ENCODE measurements at regions not wholly inside any gene's neighbourhood (a gene's known extent, or its start where the extent isn't known, plus 50 kb on each side); places are given as distances from the start of the nearest gene placed in this dataset.

GRCh38 chr2:14182227-14182946, 450.1 kb upstream of the LRATD1 start:
- no peak for DNase-seq (ENCODE audit: low read depth in 2 of 2)

GRCh38 chr2:14185906-14186305, 446.6 kb upstream of the LRATD1 start:
- no peak for DNase-seq (ENCODE audit: low read depth in 2 of 2)

GRCh38 chr2:14188446-14188845, 444.1 kb upstream of the LRATD1 start:
- no peak for DNase-seq (ENCODE audit: low read depth in 2 of 2)

GRCh38 chr2:14189929-14190328, 442.6 kb upstream of the LRATD1 start:
- no peak for DNase-seq (ENCODE audit: low read depth in 2 of 2)

- DNase-seq (ENCODE audit: low read depth in 2 of 2) = no peak
These were observed 438.3 kb upstream of the LRATD1 start for GRCh38 chr2:14194233-14194632.

GRCh38 chr2:14197293-14197692, 435.2 kb upstream of the LRATD1 start:
- DNase-seq (ENCODE audit: low read depth in 2 of 2) = no peak

GRCh38 chr2:14199040-14199439, 433.5 kb upstream of the LRATD1 start:
- no peak for DNase-seq (ENCODE audit: low read depth in 2 of 2)

GRCh38 chr2:14219306-14219705, 413.2 kb upstream of the LRATD1 start:
- no peak for DNase-seq (ENCODE audit: low read depth in 2 of 2)

- DNase-seq (ENCODE audit: low read depth in 2 of 2) = no peak
These were observed 412.4 kb upstream of the LRATD1 start for GRCh38 chr2:14220101-14220500.

- DNase-seq (ENCODE audit: low read depth in 2 of 2) = no peak
These were observed 411.1 kb upstream of the LRATD1 start for GRCh38 chr2:14221466-14221865.

GRCh38 chr2:14223576-14223975, 408.9 kb upstream of the LRATD1 start:
- no peak for DNase-seq (ENCODE audit: low read depth in 2 of 2)

GRCh38 chr2:14231391-14231898, 401.1 kb upstream of the LRATD1 start:
- no peak for DNase-seq (ENCODE audit: low read depth in 2 of 2)

GRCh38 chr2:14232217-14232616, 400.3 kb upstream of the LRATD1 start:
- DNase-seq (ENCODE audit: low read depth in 2 of 2) = no peak

- DNase-seq (ENCODE audit: low read depth in 2 of 2) = no peak
These were observed 397.6 kb upstream of the LRATD1 start for GRCh38 chr2:14234911-14235310.

GRCh38 chr2:14235667-14236066, 396.9 kb upstream of the LRATD1 start:
- DNase-seq (ENCODE audit: low read depth in 2 of 2) = no peak

GRCh38 chr2:14237902-14238301, 394.6 kb upstream of the LRATD1 start:
- DNase-seq (ENCODE audit: low read depth in 2 of 2) = no peak

- no peak for DNase-seq (ENCODE audit: low read depth in 2 of 2)
These were observed 392.9 kb upstream of the LRATD1 start for GRCh38 chr2:14239605-14240004.

- DNase-seq (ENCODE audit: low read depth in 2 of 2) = no peak
These were observed 391.6 kb upstream of the LRATD1 start for GRCh38 chr2:14240868-14241267.

- DNase-seq (ENCODE audit: low read depth in 2 of 2) = no peak
These were observed 386.6 kb upstream of the LRATD1 start for GRCh38 chr2:14245901-14246300.

- no peak for DNase-seq (ENCODE audit: low read depth in 2 of 2)
These were observed 377.2 kb upstream of the LRATD1 start for GRCh38 chr2:14255135-14255820.

- no peak for DNase-seq (ENCODE audit: low read depth in 2 of 2)
These were observed 375.6 kb upstream of the LRATD1 start for GRCh38 chr2:14256890-14257289.

- no peak for DNase-seq (ENCODE audit: low read depth in 2 of 2)
These were observed 374.6 kb upstream of the LRATD1 start for GRCh38 chr2:14257801-14258507.

- no peak for DNase-seq (ENCODE audit: low read depth in 2 of 2)
These were observed 370.7 kb upstream of the LRATD1 start for GRCh38 chr2:14261771-14262170.

Measured in activated CD8-positive, alpha-beta memory T cell treated with anti-CD3 and anti-CD28 coated beads for 4 hours (primary cell).